Osteocyte (in vitro differentiated cells): ENCODE measurements at regions not wholly inside any gene's neighbourhood (a gene's known extent, or its start where the extent isn't known, plus 50 kb on each side); places are given as distances from the start of the nearest gene placed in this dataset.

Experiments used
- DNase-seq: peaks from one replicate; pipeline ENCODE4 v3.0.0; 2021; ENCODE audit warnings: mixed read lengths; ENCODE audit not compliant: unreplicated experiment; ENCODE audit errors: extremely low spot score
- H3K27ac Mint-ChIP-seq: one replicate; pipeline ENCODE4 v1.8.0; 2021; ENCODE audit warnings: mild to moderate bottlenecking, mixed read lengths; ENCODE audit not compliant: unreplicated experiment
- H3K27me3 Mint-ChIP-seq: one replicate; pipeline ENCODE4 v1.8.0; 2021; ENCODE audit warnings: mixed read lengths; ENCODE audit not compliant: unreplicated experiment
- H3K36me3 Mint-ChIP-seq: one replicate; pipeline ENCODE4 v1.8.0; 2021; ENCODE audit warnings: mixed read lengths; ENCODE audit not compliant: unreplicated experiment
- H3K4me1 Mint-ChIP-seq: one replicate; pipeline ENCODE4 v1.8.0; 2021; ENCODE audit warnings: mixed read lengths; ENCODE audit not compliant: unreplicated experiment
- H3K4me3 Mint-ChIP-seq: one replicate; pipeline ENCODE4 v1.8.0; 2021; ENCODE audit warnings: mild to moderate bottlenecking, moderate library complexity, mixed read lengths; ENCODE audit not compliant: unreplicated experiment
- H3K9me3 Mint-ChIP-seq: one replicate; pipeline ENCODE4 v1.8.0; 2021; ENCODE audit warnings: mixed read lengths; ENCODE audit not compliant: unreplicated experiment
- CTCF ChIP-seq: fragments of 200-600 bp; sonication (generic); IDR thresholded peaks from 2 replicates; pipeline ENCODE4 v1.5.0; 2021; ENCODE audit warnings: antibody characterized with exemption, mild to moderate bottlenecking, moderate library complexity

GRCh38 chr9:81234924-81235610 is 454.3 kb downstream of the TLE1 start:
- H3K27ac Mint-ChIP-seq, result no peak overlapping the region
- no peak overlapping the region for H3K4me3 Mint-ChIP-seq
- TF ChIP-seq CTCF, result no peak
- H3K9me3 Mint-ChIP-seq, result peaks cover 6% of the 10 kb centered on the region
- H3K27me3 Mint-ChIP-seq, result no peaks in the 10 kb centered on the region
- DNase-seq, result no peak
- H3K4me1 Mint-ChIP-seq, result peaks cover 6% of the 10 kb centered on the region
- H3K36me3 Mint-ChIP-seq, result no peaks in the 10 kb centered on the region

DNA sequence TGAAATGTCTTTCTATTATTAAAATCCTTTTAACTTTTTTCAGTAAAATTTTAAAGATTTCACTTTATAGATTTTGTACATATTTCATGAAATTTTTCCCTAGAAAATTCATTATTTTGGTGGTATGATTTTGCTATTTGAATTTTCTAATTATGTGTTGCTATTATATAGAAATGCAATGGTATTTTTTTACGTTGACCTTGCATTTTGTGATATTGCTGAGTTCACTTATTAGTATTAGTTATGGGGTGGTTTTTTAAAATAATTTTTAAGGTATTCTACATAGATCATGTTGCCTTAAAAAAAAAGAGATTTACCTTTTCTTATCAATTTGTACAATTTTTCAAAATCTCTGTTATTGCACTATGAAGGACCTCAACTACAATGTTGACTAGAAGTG is 458.3 kb downstream of the TLE1 start:
- Mint-ChIP-seq H3K4me1 (peaks cover under 1% of the 10 kb centered on the region), H3K27me3 (no peaks in the 10 kb centered on the region), H3K4me3 (no peak overlapping the region), H3K36me3 (no peaks in the 10 kb centered on the region), H3K9me3 (no peaks in the 10 kb centered on the region), H3K27ac (no peak overlapping the region)
- no peak for TF ChIP-seq CTCF
- DNase-seq, result no peak

- Mint-ChIP-seq H3K27ac (no peak overlapping the region), H3K36me3 (no peaks in the 10 kb centered on the region), H3K9me3 (no peaks in the 10 kb centered on the region), H3K4me1 (peaks cover 4% of the 10 kb centered on the region), H3K27me3 (no peaks in the 10 kb centered on the region), H3K4me3 (no peak overlapping the region)
- no peak for TF ChIP-seq CTCF
- DNase-seq, result no peak
These were observed 461.7 kb downstream of the TLE1 start for GRCh38 chr9:81227507-81228245.

DNA sequence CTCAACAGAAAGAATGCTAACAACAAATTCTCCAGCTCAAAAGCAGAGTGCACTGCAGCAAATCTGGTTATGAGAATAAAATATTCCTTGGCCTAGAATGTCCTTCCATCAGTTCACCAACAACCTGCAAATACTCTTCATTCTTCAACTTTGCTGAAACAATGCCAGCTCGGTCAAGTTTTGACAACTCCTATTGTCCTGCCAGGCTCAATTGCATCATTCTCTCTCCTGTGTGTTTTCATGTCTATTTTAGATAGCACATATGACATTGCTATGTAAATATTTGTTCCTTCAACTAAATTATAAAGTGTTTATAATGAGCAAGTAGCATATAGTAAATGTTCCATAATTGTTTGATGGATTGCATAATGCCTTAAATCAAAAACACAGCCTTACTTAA is 463.8 kb downstream of the TLE1 start:
- Mint-ChIP-seq H3K9me3 (no peaks in the 10 kb centered on the region), H3K27me3 (no peaks in the 10 kb centered on the region), H3K4me1 (peaks cover 4% of the 10 kb centered on the region), H3K27ac (no peak overlapping the region), H3K4me3 (no peak overlapping the region), H3K36me3 (no peaks in the 10 kb centered on the region)
- DNase-seq, result no peak
- no peak for TF ChIP-seq CTCF
